Left cardiac atrium (tissue), 4 donors: ENCODE measurements at regions not wholly inside any gene's neighbourhood (a gene's known extent, or its start where the extent isn't known, plus 50 kb on each side); places are given as distances from the start of the nearest gene placed in this dataset.
A peak's percentile ranks its signal among the peaks of the same experiment; 100 is the strongest.
"Not testable (repeated sequence)": the region's sequence is repeated elsewhere in the genome, so short reads cannot be mapped to it uniquely, and the experiment has no call there.

Source experiments
- ATAC-seq, 2 donors: fragments of 200-7000 bp; cut with Tn5 transposase; one replicate each; pipeline ENCODE4 v1.9.1; 2020; ENCODE audit warnings: mild to moderate bottlenecking in 2 of 2, moderate library complexity in 2 of 2
- DNase-seq: peaks from one replicate; pipeline ENCODE4 v3.0.0-alpha.2; 2020
- intact Hi-C, 2 donors: fragments of 100-400 bp; cut with DNase I; formaldehyde crosslinking; loops; one replicate each; pipeline versions ENCODE4 v1.14.1 to v1.15.1; 2022 to 2023
- donor health status: DM: no; HTN: yes; CAD: no.
- donor health status: DM: no; HTN: yes; CAD: no; lungs with severe emphysema.
- donor health status: DM: yes; HTN: yes; CAD: no.
- donor health status: Dilated cardiomyopathy.

DNA sequence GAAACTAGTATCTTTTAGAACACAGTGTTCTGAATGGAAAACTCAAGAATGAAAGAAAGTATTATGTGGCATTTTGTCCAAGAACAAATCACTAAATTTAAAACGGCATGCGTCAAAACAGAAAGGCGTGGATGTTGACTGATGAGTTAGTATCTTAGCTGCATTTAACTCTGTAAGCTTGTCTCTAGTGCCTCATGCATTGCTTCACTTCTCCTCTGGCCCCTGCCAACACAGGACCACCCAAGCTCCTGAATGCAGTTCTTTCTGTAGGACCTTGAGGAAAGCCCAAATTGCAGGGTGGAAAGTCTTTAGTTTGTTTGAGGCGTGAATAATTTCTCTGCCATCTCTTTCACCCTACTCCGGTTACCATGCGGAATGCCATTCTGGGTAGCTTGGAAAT is 632.2 kb downstream of the COL12A1 start:
- ATAC-seq (no peak), DNase-seq (no peak)
- intact Hi-C loops, result no loop called here

DNA sequence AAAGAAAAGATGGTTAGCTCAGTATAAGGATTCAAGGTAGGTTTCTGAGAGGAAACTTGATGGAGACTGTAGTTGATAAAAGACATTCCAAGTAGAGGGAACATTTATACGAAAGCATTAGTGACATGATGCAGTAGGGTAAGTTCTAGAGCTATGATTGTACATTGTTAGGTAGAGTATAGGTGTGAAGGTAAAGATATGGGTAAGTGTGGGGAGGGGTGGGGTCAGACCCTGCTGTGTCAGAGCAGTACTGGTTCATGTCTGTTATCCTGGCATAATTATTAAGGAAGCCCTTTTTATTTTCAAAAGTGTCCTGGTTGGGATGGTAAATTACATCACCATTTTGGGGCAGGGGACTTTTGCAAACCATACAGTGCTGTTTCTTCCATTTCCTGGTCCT is 635.8 kb downstream of the COL12A1 start:
- intact Hi-C loops, result no loop called here
- no peak for ATAC-seq
- DNase-seq, result no peak

DNA sequence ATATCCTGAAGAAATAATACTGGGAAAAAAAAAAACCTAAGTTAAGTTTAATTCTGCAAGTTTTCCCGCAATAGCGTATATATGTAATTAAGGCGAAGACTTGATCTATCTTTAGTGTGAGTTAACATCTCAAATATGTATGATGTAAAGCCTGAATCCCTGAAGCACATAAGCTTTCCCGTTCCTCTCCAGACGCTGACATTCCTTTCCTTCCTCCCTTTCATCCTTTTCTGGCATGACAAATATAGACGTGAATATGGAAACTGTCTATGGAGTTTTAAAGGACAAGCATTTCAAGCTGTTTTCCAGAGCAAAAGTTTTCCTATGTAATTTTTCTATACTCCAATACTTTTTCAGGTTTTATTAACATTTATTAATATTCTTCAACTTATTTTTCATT is 637.0 kb downstream of the COL12A1 start:
- ATAC-seq (no peak), DNase-seq (no peak)
- intact Hi-C loops, result no loop called here

DNA sequence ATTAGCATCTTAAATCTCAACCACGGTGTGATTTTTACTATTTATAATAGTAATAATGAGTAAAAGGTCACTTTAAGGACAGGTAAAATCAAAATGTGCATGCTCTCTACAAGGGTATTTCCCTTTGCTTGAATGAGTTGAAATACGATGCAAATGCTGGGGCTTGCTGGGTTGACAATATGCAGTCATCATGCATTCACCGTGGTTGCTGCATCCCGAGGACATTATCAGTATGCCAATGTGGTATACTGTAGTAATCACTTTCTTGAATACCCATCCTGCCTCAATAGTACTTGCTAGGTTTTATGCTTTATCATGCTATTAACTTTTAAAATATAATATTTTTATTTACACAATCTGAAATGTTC is 637.9 kb downstream of the COL12A1 start:
- DNase-seq, intact Hi-C loops, ATAC-seq: not testable (repeated sequence)

DNA sequence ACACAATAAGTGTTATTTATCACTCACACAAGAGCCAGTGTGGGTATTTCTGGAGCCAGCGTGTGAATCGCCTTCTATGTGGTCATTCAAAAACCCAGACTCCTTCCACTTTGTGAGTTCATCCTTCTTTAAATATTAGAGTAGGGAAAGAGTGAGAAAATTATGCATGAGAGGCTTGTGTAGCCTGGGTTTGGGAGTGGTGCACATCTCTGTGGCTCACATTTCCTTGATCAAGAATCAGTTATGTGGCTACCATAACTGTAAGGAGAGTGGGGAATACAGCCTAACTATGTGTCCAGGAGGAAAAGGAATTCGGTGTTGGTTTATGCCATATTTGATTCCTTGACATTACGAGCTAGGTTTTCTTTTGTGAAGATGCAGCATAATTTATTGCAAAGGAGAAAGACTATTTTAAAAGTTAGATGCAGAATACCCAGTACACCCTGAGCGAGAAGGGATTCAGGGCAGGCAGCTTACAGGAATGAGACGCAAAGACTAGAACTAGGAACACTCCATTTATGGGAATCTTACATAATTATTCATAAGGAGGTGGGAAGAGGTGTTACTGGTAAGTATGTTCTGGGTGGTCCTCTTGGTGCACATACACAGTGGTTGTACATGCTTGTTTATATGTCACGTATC is 638.5 kb downstream of the COL12A1 start:
- ATAC-seq, result no peak
- intact Hi-C loops, result no loop called here
- DNase-seq, result no peak

DNA sequence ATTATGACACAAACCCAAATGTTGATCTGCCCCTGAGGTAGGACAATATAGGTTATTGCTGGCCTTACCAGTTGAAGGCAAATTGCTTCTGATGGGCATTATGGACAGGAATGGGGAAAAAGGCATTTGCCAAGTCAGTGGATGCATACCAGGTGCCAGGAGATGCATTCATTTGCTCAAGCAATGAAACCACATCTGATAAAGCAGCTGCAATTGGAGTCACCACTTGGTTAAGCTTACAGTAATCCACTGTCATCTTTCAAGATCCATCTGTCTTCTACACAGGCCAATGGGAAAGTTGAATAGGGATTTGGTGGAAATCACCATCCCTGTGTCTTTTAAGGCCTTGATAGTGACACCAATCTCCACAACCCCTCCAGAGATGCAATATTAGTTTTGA is 648.6 kb downstream of the COL12A1 start:
- ATAC-seq (no peak), DNase-seq (no peak)
- intact Hi-C loops, result no loop called here

DNA sequence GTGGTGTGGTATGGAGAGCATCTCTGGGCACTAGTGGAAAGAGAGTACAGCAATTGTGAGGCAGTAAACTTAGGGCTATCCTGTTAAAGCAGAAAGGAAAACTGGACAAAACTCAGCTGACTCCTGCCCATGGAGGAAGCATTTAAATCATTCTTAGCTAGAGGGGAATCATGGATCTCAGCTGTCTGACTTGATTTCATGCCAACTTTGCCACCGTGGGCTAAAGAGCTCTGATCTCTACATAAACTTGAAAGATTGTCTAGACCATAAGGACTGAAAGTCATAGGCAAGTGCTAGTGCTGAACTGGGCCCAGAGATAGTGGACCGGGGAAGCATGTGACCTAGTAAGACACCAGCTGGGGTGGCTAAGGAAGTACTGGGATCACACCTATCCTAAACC is 651.8 kb downstream of the COL12A1 start:
- ATAC-seq, result no peak
- intact Hi-C loops, result no loop called here
- DNase-seq, result no peak

DNA sequence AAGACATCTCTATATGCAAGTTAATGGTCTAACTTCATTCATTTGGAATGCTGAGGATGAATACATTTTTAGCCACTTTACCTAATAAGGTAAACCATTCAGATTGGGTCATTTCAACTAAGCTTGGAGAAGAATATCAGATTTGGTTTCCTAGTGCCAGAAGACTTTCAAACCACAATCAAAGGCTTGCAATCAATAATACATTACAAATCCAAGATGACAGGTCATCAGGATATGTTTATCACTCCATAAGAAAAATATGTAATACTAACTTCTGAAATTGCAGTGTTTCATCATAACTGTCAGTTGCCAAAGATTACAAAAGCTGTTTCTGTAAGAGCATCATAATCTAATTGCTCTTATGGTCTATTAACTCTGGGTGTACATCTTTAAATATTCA is 654.0 kb downstream of the COL12A1 start:
- intact Hi-C loops, result no loop called here
- no peak for ATAC-seq
- DNase-seq, result no peak

DNA sequence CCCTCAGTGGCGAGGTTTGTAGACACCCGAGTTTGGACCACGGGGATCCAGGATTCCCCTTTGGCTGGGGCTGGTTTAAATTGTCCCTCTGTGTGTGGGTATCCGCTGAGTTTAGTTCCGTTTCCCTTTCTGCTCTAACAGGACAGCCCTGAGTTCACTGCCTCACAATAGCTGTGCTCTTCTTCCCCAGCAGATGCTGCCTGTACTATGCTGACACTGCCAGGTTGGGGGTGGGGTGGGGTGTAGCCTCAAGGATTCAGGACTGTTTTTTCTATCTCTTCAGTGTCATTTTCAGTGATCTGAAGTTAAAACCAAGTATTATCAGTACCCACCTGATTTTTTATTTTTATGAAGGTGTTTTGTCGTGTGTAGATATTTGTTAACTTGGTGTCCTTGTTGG is 655.0 kb downstream of the COL12A1 start:
- no peak for DNase-seq
- ATAC-seq, result no peak
- intact Hi-C loops, result no loop called here

DNA sequence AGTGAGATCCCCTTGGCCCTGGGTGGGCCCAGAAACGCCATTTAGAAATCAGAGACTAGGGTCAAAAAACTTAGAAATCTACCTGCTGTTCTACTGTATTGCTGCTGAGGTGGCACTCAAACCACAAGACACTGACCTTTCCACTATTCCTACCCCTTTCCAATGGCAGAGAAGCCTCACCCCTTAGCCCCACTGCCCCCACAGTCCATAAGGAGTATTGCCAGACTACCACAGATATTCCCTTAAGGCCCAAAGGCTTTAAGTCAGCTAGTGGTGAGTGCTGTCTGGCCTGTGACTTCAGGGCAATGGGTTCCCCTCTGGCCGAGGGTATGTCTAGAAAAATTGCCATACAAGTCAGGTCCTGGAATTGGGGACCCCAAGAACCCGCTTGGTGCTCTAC is 656.1 kb downstream of the COL12A1 start:
- DNase-seq, result no peak
- no peak for ATAC-seq
- intact Hi-C loops, result no loop called here

DNA sequence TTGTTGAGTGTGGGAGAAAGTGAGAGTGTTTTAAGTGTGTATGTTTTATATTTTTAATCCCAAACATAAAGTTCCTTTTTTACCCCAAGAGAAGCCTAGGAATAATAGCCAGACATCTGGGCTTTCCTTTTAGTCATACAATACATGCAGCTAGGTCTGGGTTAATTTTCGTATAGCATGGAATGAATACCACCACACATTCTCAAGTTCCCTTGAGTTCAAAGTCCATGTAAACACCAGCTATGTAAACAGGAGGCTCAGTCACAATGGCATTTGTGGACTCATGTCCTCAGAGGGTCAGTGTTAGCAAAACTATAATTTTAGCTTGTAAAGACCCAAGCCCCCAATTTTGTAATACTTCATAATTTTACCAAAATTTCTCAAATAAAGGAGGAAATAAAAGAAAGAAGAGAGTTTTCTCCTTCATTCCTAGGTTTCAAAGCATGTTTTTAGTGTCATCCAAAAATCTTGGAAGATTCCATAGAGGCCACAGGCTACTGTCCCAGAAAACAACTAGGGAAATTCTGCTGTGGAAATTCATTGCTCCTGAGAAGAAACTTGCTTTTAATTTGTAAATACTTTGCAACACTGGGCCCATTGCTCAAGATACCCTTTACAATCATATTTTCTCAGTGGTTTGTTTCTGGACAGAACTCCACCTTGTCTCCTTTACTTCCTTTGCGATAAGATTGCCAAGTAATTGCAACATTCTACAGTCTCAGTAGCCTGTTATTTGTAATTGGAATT is 671.2 kb downstream of the COL12A1 start:
- ATAC-seq (peak in 1 of 2 donors; percentile 66), DNase-seq (no peak)
- intact Hi-C loops, result no loop called here

DNA sequence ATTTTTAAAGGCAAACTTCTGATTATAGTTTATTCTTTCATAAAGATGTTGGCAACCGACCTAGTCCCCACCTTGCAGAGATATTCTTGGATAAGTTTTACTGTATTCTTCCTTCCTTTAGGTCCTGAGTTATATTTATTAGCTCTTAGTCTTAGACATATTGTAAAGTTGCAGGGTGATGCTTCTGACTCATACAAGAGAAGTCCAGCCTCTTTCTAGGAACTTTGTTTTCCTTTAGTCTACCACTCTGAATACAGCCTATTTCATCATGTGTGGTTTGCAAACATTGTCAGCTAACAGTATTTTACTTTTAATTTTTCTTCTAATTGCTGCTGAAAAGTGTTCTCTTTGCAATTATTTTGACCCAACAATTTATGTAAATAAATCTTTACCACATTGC is 686.7 kb downstream of the COL12A1 start:
- no peak for ATAC-seq

DNA sequence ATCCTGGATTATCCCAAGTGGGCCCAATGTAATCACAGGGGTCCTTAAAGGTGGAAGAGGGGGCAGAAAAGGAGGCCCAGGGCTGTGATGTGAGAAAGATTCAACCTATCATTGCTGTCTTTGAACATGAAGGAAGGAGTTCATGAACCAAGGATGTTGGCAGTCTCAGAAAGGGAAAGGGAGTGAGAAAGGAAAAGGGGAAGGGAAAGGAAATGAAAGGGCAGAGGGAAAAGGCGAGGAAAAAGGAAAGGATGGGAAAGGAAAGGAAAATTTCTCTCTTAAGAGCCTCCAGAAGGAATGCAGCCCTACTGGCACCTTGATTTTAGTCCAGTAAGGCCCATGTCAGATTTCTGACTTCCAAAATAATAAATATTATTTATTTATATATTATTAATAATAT is 687.8 kb downstream of the COL12A1 start:
- no peak for ATAC-seq
- intact Hi-C loops, result no loop called here
- no peak for DNase-seq

More for the DNA sequence above, 686.7 kb downstream of the COL12A1 start:
- intact Hi-C loops, result no loop called here
- DNase-seq, result no peak

DNA sequence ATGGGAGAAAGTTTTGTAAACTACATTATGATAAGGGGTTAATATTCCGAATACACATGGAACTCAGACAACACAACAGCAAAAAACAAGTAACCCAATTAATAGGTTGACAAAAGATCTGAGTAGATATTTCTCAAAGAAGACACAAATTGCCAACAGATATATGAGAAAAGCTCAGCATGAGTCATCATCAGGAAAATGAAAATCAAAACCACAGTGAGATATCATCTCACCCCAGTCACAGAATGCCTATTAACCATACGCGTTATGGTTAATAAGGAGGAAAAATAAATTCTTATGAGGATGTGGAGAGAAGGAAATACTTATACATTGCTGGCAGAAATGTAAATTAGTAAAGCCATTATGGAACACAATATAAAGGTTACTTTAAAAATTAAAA is 695.0 kb downstream of the COL12A1 start:
- intact Hi-C loops, result no loop called here
- DNase-seq (no peak), ATAC-seq (no peak)

DNA sequence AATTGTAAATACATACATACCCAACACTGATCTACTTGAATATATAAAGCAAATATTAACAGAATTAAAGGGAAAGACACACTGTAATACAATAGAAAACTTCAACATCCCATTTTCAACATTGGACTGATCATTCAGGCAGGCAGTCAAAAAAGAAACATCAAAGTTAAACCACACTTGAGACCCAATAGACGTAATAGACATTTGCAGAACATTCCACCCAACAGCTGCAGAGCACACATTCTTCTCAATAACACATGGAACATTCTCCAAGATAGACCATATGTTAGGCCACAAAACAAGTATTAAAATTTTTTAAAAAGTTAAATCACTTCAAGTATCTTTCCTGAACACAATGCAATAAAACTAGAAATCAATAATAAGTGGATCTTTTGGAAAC is 698.2 kb downstream of the COL12A1 start:
- ATAC-seq (no peak), DNase-seq (no peak)
- intact Hi-C loops, result no loop called here

DNA sequence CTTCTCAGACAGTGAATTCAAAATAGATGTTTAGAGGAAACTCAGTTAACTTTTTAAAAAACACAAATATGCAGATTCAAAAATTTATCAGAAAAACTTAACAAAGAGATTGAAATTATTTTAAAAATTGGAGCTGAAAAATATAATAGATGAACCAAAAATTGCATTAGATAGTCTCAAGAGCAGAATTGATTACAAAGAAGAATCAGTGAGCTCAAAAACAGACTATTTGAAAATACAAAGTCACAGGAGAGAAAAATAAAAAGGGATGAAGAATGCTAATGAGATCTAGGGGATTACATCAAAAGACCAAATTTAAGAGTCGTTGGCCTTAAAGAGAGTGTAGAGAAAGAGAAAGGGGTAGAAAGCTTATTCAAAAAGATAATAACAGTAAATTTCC is 700.5 kb downstream of the COL12A1 start:
- intact Hi-C loops, result no loop called here
- ATAC-seq, result no peak
- DNase-seq, result no peak

DNA sequence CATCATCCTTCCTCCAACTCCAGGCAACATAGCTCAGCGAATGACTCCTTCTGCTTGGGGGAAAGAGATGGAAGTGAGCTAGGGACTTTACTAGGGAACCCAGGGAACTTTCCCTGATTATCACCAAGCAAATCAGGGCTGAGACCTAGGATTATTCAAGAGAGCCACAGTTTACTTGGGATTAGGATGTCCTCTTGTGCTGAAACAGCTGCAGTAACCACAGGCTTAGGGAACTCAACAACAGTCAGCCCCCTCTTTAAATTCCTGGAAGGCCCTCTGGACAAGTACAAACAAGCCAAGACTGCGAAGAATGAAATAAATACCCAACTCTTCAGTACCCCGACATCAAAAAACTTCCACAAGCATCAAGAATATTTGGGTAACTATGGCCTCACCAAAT is 700.9 kb downstream of the COL12A1 start:
- intact Hi-C loops, result no loop called here
- no peak for ATAC-seq
- no peak for DNase-seq

DNA sequence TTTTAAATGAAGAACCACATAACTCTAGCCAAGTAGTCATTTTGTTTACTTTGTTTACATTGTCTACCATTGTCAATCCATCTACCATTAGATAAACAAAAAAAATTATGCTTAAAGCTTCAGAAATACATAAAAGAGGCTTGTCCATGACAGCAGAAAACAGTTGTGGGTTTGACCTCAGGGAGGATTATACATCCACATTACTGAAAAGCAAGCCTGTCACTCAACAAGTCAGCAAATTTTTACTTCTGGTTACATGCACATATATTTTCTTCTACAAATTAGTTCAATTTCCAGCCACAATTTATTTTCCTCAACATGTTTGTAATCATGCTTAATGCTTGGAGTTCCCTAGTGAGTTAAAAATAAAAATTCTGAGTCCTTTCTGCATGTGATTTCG is 713.3 kb downstream of the COL12A1 start:
- DNase-seq (no peak), ATAC-seq (no peak)
- intact Hi-C loops, result no loop called here

DNA sequence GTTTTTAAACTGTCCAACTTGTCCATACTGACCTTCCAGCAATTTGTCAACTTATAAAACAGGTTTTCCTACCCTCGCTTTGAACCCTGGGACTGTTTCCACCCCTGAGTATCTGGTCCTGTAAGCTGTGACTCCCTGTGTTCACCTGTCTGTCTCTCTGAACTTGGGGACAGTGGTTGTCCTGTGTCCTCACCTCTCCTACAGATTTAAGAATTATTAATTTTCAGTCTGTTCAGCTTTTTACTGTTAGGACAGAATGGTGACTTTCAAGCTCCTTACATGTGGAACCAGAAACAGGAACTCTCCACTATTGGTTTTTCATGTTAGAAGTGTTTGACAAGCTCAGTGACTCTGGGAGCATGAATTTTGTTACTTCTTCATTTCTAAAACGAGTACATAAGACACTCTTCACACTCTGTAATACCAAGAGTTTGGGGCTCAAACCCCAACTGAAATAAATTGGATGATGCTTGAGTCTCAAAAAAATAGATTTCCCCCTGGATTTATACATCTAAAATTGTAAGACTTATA is 713.9 kb downstream of the COL12A1 start:
- ATAC-seq (no peak), DNase-seq (no peak)
- intact Hi-C loops, result no loop called here

DNA sequence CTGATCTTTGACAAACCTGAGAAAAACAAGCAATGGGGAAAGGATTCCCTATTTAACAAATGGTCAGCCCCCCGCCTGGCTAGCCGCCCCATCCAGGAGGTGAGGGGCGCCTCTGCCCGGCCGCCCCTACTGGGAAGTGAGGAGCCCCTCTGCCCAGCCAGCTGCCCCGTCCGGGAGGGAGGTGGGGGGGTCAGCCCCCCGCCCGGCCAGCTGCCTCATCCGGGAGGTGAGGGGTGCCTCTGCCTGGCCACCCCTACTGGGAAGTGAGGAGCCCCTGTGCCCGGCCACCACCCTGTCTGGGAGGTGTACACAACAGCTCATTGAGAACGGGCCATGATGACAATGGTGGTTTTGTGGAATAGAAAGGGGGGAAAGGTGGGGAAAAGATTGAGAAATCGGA is 717.1 kb downstream of the COL12A1 start:
- ATAC-seq, DNase-seq: not testable (repeated sequence)

DNA sequence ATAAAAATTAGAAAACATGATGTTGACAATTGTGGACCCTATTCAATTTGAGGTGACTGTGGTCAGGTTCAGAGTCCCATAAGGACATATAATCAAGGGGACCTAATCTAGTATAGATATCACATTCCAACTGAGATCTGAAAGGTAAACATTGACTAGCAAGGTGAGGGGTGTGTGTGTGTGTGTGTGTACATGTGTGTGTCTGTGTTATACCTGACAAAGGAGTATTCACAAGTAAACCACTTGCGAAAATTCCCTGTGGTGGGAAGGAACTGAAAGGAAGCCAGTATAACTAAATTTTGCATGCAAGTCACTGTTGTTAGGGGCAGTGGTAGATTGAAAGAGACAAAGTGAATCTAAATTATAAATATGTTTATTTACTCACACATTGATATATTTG is 723.7 kb downstream of the COL12A1 start:
- ATAC-seq (no peak), DNase-seq (no peak)
- intact Hi-C loops, result no loop called here

More for the DNA sequence above, 717.1 kb downstream of the COL12A1 start:
- intact Hi-C loops, result not testable (repeated sequence)
